K562 (cell line): ENCODE measurements at regions not wholly inside any gene's neighbourhood (a gene's known extent, or its start where the extent isn't known, plus 50 kb on each side); places are given as distances from the start of the nearest gene placed in this dataset.

Experiments used
- ATAC-seq: fragments of 200-7000 bp; cut with Tn5 transposase; 3 replicates; pipeline ENCODE4 v1.9.1; 2020; ENCODE audit warnings: moderate library complexity
- BruUV-seq: library from RNA; stranded (reverse); fragments of 400-500 nt; replicated peaks from 2 replicates; lab custom pipeline; 2021; lab: Mats Ljungman, UMichigan
- CTCF ChIA-PET: fragments of 300-600 bp; formaldehyde crosslinking; extraction: SDS; loops from one replicate; lab custom pipeline; 2021; ENCODE audit warnings: low intra/inter-chr PET ratio; lab: Yijun Ruan, JAX
- POLR2A ChIA-PET: fragments of 300-600, 350-650 bp; sonication (Branson Sonifier 250); formaldehyde crosslinking; extraction: SDS; loops from one replicate; lab custom pipeline; 2021; ENCODE audit warnings: antibody characterized with exemption, inconsistent platforms; lab: Yijun Ruan, JAX
- DNase-seq, 4 experiments: peaks; one replicate each; pipeline versions ENCODE4 v3.0.0 to v3.0.0-alpha.2; 2011 to 2018; ENCODE audit warnings: low spot score in 3 of 4, mixed read lengths in 3 of 4; ENCODE audit errors: extremely low read depth in 1 of 4
- FAIRE-seq: peaks from 2 replicates; lab custom pipeline; 2011; peaks lifted over from hg19 to GRCh38; lab: Jason Lieb, UNC
- H2AFZ ChIP-seq: 2 replicates; pipeline ENCODE4 v1.6.0; 2011; ENCODE audit warnings: low read depth, low read length, control low read depth, inconsistent platforms
- H3K27ac ChIP-seq: fragments of 200-600 bp; 3 replicates; pipeline ENCODE4 v1.8.0; 2011; ENCODE audit warnings: low read depth, mild to moderate bottlenecking, control low read depth, inconsistent platforms, low read length, moderate library complexity, mixed read lengths; ENCODE audit errors: extremely low read depth
- H3K27me3 ChIP-seq, 2 experiments: fragments of 300-600 bp in 1 of 2; 2 replicates in 1 of 2; 3 replicates in 1 of 2; pipeline versions ENCODE4 v1.6.0 to v1.8.0; 2011; ENCODE audit warnings: inconsistent platforms in 2 of 2, low read length in 2 of 2, mild to moderate bottlenecking in 1 of 2, mixed read lengths in 1 of 2, moderate library complexity in 1 of 2; ENCODE audit not compliant: control insufficient read depth in 2 of 2, insufficient read depth in 2 of 2
- H3K36me3 ChIP-seq: fragments of 300-600 bp; 3 replicates; pipeline ENCODE4 v1.8.0; 2011; ENCODE audit warnings: mild to moderate bottlenecking, low read length, inconsistent platforms; ENCODE audit not compliant: control insufficient read depth, insufficient read depth
- H3K4me1 ChIP-seq, 2 experiments: fragments of 200-600 bp in 1 of 2; replicated peaks in 1 of 2; 2 replicates in 1 of 2; 3 replicates in 1 of 2; pipeline versions ENCODE4 v1.5.1 to v1.8.0; 2011; ENCODE audit warnings: inconsistent platforms in 2 of 2, low read length in 2 of 2, mild to moderate bottlenecking in 1 of 2, mixed read lengths in 1 of 2, moderate library complexity in 1 of 2; ENCODE audit not compliant: control insufficient read depth in 2 of 2, insufficient read depth in 2 of 2
- H3K4me2 ChIP-seq: 2 replicates; pipeline ENCODE4 v1.6.1; 2011; ENCODE audit warnings: low read length, control low read depth, inconsistent platforms, mixed read lengths; ENCODE audit not compliant: insufficient read depth
- H3K4me3 ChIP-seq: fragments of 200-600 bp; sonication (generic), shearing (Covaris generic); 2 replicates; pipeline ENCODE4 v1.5.1; 2016; ENCODE audit warnings: control low read depth, inconsistent platforms
- H3K79me2 ChIP-seq: fragments of 200-600 bp; 3 replicates; pipeline ENCODE4 v1.8.0; 2011; ENCODE audit warnings: low read length, inconsistent platforms; ENCODE audit not compliant: control insufficient read depth, insufficient read depth
- H3K9ac ChIP-seq, 2 experiments: 2 replicates each; pipeline versions ENCODE4 v1.6.0 to v1.6.1; 2011; ENCODE audit warnings: low read depth in 2 of 2, low read length in 2 of 2, control low read depth in 1 of 2, inconsistent platforms in 1 of 2, mild to moderate bottlenecking in 1 of 2, mixed read lengths in 1 of 2; ENCODE audit not compliant: insufficient read depth in 1 of 2
- H3K9me1 ChIP-seq: one replicate; pipeline ENCODE4 v1.6.0; 2011; ENCODE audit warnings: inconsistent platforms, mild to moderate bottlenecking, low read length, moderate library complexity; ENCODE audit not compliant: control insufficient read depth, insufficient read depth
- H3K9me3 ChIP-seq: replicated peaks from 2 replicates; pipeline ENCODE4 v1.5.1; 2011; ENCODE audit warnings: low read depth, low read length, inconsistent platforms; ENCODE audit not compliant: control insufficient read depth, insufficient read depth
- H4K20me1 ChIP-seq: replicated peaks from 2 replicates; pipeline ENCODE4 v1.6.1; 2011; ENCODE audit warnings: low read length, inconsistent platforms, mixed read lengths; ENCODE audit not compliant: control insufficient read depth, insufficient read depth
- EZH2 ChIP-seq: IDR thresholded peaks from 2 replicates; pipeline ENCODE4 v1.6.1; 2012; ENCODE audit warnings: low read depth, mild to moderate bottlenecking, inconsistent platforms, low read length, borderline replicate concordance
- FUS ChIP-seq: fragments of 200-400 bp; formaldehyde crosslinking; optimal IDR thresholded peaks from 2 replicates; pipeline ENCODE3; 2017; ENCODE audit warnings: low read depth, low read length
- MECOM ChIP-seq: fragments of 250-450 bp; sonication (Bioruptor Pico); IDR thresholded peaks from 2 replicates; pipeline ENCODE4 v1.8.0; 2022; ENCODE audit warnings: inconsistent platforms
- RFX7 ChIP-seq: fragments of 250-450 bp; sonication (Bioruptor Pico); IDR thresholded peaks from 2 replicates; pipeline ENCODE4 v1.5.1; 2021; ENCODE audit warnings: mild to moderate bottlenecking
- ZNF175 ChIP-seq: fragments of 200-800 bp; sonication (Bioruptor generic); IDR thresholded peaks from 2 replicates; pipeline ENCODE4 v1.6.1; 2016; ENCODE audit warnings: low read depth, mild to moderate bottlenecking, missing genetic modification characterization, missing compliant biosample characterization
- WGBS: fragments of 100-300 bp; shearing (Covaris generic); methylation state at CpG from one replicate; pipeline ENCODE4 v1.1.6; 2016; ENCODE audit warnings: low coverage, mixed read lengths; ENCODE audit not compliant: insufficient coverage; ENCODE audit errors: missing lambda C conversion rate; 5-methylcytosine and 5-hydroxymethylcytosine counted together
- in situ Hi-C: fragments of 300-500 bp; cut with MboI; formaldehyde crosslinking; loops from 4 replicates; pipeline ENCODE4 v1.15.0; 2018; ENCODE audit warnings: inconsistent platforms, mixed read lengths
- intact Hi-C: fragments of 100-400 bp; cut with micrococcal nuclease; formaldehyde crosslinking; loops from 2 replicates; pipeline ENCODE4 v1.14.2; 2022

DNA sequence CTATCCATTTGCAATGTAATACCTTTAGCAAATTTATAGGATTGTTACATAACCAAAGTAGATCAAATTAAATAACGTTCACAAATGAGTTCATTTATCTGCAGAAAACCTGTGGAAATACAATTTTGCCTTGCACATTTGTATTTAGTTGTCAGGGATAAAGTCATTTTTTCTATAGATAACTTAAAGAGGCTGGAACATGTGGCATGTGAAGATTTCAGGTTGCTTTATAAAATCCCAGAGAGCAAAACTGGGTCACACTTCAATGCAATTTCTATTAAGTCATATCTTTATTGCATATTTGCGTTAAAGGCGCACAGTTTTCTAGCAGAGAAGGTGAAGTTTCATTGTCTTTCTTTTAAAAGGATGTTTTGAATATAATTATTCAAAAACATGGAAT lies 342.4 kb downstream of the USP25 start:
- no peak for ATAC-seq
- CTCF ChIA-PET, result no interaction called here
- Histone ChIP-seq H4K20me1 (no peaks in the 10 kb centered on the region), H3K9me3 (no peaks in the 10 kb centered on the region), H2AFZ (no peak overlapping the region), H3K27ac (no peak overlapping the region)
- POLR2A ChIA-PET, result no interaction called here
- no peak for FAIRE-seq
- TF ChIP-seq RFX7 (CRISPR knock-in tag) (no peak), EZH2 (no peak)
- TF ChIP-seq, all 486 proteins: peak for 0
- Histone ChIP-seq H3K4me1 (no peaks in the 10 kb centered on the region), H3K79me2 (no peaks in the 10 kb centered on the region), H3K4me2 (no peak overlapping the region), H3K4me3 (no peak overlapping the region), H3K36me3 (no peaks in the 10 kb centered on the region), H3K9me1 (no peaks in the 10 kb centered on the region), H3K27me3 (no peaks in the 10 kb centered on the region), H3K9ac (no peak overlapping the region)
- no TSS peak for BruUV-seq
- no peak for DNase-seq
- intact Hi-C loops (no loop called here), in situ Hi-C loops (no loop called here)
- WGBS, result 0% methylated on average over 3 of the region's 3 CpGs

DNA sequence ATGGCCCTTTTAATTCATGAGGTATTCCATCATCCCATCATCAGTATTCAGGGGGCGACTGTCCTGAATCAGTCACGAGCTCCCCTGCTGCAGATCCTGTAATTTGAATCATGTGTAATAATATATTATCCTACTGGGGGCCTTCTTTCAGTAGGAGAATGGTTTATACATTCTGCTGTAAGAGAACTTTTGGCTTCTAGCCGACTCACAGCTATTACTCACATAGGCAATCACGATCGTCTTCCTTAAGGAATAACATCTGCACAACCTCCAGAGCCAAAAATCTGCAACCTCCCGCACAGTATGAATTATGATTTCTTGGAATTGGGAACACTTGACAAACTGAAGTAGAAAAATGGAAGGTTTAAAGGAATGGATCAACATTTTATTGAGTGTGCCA lies 343.0 kb downstream of the USP25 start:
- Histone ChIP-seq H2AFZ (no peak overlapping the region), H3K9me1 (no peaks in the 10 kb centered on the region), H3K27ac (no peak overlapping the region), H3K79me2 (no peaks in the 10 kb centered on the region), H3K9ac (no peak overlapping the region), H4K20me1 (no peaks in the 10 kb centered on the region), H3K4me1 (no peaks in the 10 kb centered on the region), H3K4me2 (no peak overlapping the region), H3K9me3 (no peaks in the 10 kb centered on the region), H3K36me3 (no peaks in the 10 kb centered on the region), H3K27me3 (no peaks in the 10 kb centered on the region), H3K4me3 (no peak overlapping the region)
- ATAC-seq (no peak), DNase-seq (no peak), FAIRE-seq (no peak)
- TF ChIP-seq ZNF175 (no peak), FUS (no peak), MECOM (CRISPR knock-in tag) (no peak)
- in situ Hi-C loops, result no loop called here
- intact Hi-C loops, result no loop called here
- POLR2A ChIA-PET, result interaction anchor here (0.6 kb wide), 1 partner anchor 14 kb away, joined by 4 read pairs; no protein-coding TSS in a partner anchor
- 0% methylated on average over 6 of the region's 6 CpGs for WGBS
- CTCF ChIA-PET, result no interaction called here
- no TSS peak for BruUV-seq
